Ectodermal cell (in vitro differentiated cells): ENCODE measurements at regions not wholly inside any gene's neighbourhood (a gene's known extent, or its start where the extent isn't known, plus 50 kb on each side); places are given as distances from the start of the nearest gene placed in this dataset.

Experiments
- H3K27ac ChIP-seq: 2 replicates; pipeline ENCODE4 v1.7.0; 2013; ENCODE audit warnings: mild to moderate bottlenecking, low read depth, low read length; ENCODE audit not compliant: insufficient read depth, poor library complexity, severe bottlenecking
- H3K27me3 ChIP-seq: 2 replicates; pipeline ENCODE4 v1.7.0; 2013; ENCODE audit warnings: mild to moderate bottlenecking, low read length; ENCODE audit not compliant: insufficient read depth, control insufficient read depth, poor library complexity, severe bottlenecking
- H3K36me3 ChIP-seq: one replicate; pipeline ENCODE4 v1.7.0; 2013; ENCODE audit warnings: low read length; ENCODE audit not compliant: control insufficient read depth, insufficient read depth
- H3K4me1 ChIP-seq: one replicate; pipeline ENCODE4 v1.7.0; 2013; ENCODE audit warnings: low read length; ENCODE audit not compliant: control insufficient read depth, insufficient read depth
- H3K4me3 ChIP-seq: 2 replicates; pipeline ENCODE4 v1.7.0; 2013; ENCODE audit warnings: low read depth, low read length, control low read depth; ENCODE audit not compliant: insufficient read depth
- H3K9me3 ChIP-seq: 2 replicates; pipeline ENCODE4 v1.7.0; 2013; ENCODE audit warnings: mild to moderate bottlenecking, low read length, moderate library complexity; ENCODE audit not compliant: control insufficient read depth
- WGBS, 2 experiments: methylation state at CpG; one replicate each; pipeline ENCODE4 v1.1.7; 2013; ENCODE audit warnings: missing lambda C conversion rate in 2 of 2; 5-methylcytosine and 5-hydroxymethylcytosine counted together

DNA sequence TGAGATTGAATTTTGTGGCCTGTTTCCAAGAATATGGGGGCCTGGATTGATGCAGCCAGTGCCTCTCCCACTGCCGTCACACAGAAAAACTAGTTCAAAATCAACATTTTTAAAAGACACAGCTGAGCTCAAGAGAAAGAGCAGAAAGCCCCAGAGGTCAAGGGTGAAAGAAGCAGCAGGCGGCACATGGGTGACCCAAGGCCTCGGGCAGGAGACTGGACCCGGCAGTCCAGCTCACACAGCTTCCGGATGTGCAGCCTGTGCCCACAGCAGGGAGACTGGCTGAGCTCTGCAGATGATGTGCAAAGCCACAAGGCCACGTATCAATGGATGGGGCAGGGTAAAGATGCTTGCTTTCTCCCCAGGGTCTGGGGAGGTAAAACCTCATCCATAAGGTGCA lies 50.4 kb upstream of the RNF32 start:
- peaks cover 3% of the 10 kb centered on the region for H3K9me3 ChIP-seq
- H3K27ac ChIP-seq = no peak overlapping the region
- 88 to 90% methylated on average over 6 of the region's 6 CpGs for WGBS, 2 experiments
- H3K36me3 ChIP-seq = no peaks in the 10 kb centered on the region
- H3K4me3 ChIP-seq = no peak overlapping the region
- no peaks in the 10 kb centered on the region for H3K27me3 ChIP-seq
- no peaks in the 10 kb centered on the region for H3K4me1 ChIP-seq

- 81 to 86% methylated on average over 2 of the region's 2 CpGs for WGBS, 2 experiments
- no peaks in the 10 kb centered on the region for H3K36me3 ChIP-seq
These were observed 50.8 kb upstream of the RNF32 start for GRCh38 chr7:156589808-156590207.

GRCh38 chr7:156585926-156586325 lies 54.6 kb upstream of the RNF32 start:
- Histone ChIP-seq H3K4me1 (no peaks in the 10 kb centered on the region), H3K27me3 (no peaks in the 10 kb centered on the region), H3K36me3 (no peaks in the 10 kb centered on the region), H3K4me3 (no peak overlapping the region), H3K27ac (no peak overlapping the region), H3K9me3 (no peaks in the 10 kb centered on the region)
- 59 to 85% methylated on average over 1 of the region's 1 CpG for WGBS, 2 experiments

More at GRCh38 chr7:156589808-156590207, 50.8 kb upstream of the RNF32 start:
- no peak overlapping the region for H3K4me3 ChIP-seq
- no peak overlapping the region for H3K27ac ChIP-seq
- H3K27me3 ChIP-seq = no peaks in the 10 kb centered on the region
- peaks cover 3% of the 10 kb centered on the region for H3K9me3 ChIP-seq
- no peaks in the 10 kb centered on the region for H3K4me1 ChIP-seq

- Histone ChIP-seq H3K9me3 (no peaks in the 10 kb centered on the region), H3K4me1 (no peaks in the 10 kb centered on the region), H3K36me3 (no peaks in the 10 kb centered on the region), H3K4me3 (no peak overlapping the region), H3K27me3 (no peaks in the 10 kb centered on the region), H3K27ac (peak overlapping the region; percentile 3)
- WGBS, 2 experiments = 1 to 4% methylated on average over 4 to 6 of the region's 6 CpGs
These were observed 55.4 kb upstream of the RNF32 start for GRCh38 chr7:156585025-156585648.

DNA sequence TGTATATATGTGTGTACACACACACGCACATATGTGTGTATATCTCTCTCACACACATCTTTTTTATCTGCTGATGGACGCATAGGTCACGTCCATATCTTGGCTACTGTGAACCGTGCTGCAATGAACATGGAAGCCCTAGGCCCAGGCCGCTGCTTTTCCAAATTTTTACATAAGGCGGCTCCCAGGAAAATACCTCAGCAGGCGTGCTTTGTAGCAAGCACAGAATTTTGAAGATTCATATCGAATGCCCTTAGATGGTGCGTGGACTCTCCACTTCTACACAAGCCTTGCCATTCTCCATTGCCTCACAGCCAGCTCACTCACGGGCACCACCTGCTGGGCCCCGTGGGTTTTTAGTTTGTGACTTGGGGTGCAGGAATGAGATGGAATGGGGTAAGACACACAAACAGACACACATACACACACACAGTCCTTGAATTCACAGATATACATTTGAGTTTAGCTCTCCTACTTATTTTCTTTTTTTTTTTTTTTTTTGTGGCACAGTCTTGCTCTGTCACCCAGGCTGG lies 57.9 kb upstream of the RNF32 start:
- Histone ChIP-seq H3K27ac (no peak overlapping the region), H3K9me3 (no peaks in the 10 kb centered on the region), H3K4me3 (no peak overlapping the region), H3K4me1 (peaks cover 6% of the 10 kb centered on the region), H3K36me3 (no peaks in the 10 kb centered on the region), H3K27me3 (no peaks in the 10 kb centered on the region)
- 95 to 96% methylated on average over 10 to 11 of the region's 11 CpGs for WGBS, 2 experiments

GRCh38 chr7:156580036-156580435 lies 60.5 kb upstream of the RNF32 start:
- 89% methylated on average over 8 of the region's 8 CpGs for WGBS, 2 experiments
- Histone ChIP-seq H3K9me3 (no peaks in the 10 kb centered on the region), H3K27me3 (no peaks in the 10 kb centered on the region), H3K4me1 (peaks cover 6% of the 10 kb centered on the region), H3K36me3 (no peaks in the 10 kb centered on the region), H3K4me3 (no peak overlapping the region), H3K27ac (no peak overlapping the region)

DNA sequence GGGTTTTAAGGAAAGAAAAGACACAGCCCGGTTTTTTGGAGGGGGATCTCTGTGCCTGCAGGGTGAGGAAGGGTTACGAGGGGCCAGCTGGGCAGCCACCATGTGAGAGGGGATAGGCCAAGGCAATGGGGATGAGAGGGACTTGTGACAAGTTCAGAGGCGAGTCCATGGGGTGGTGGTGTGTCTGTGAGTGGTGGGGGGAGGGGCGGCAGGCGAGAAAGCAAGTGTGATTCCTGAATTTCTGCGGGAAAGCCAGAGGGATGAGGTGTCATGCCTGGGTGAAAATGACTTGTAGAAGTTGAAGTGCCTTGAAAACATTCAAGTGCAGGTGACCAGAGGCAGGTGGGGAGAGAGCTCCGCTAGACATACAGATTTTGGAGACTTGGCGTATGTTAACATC lies 61.0 kb upstream of the RNF32 start:
- Histone ChIP-seq H3K9me3 (no peaks in the 10 kb centered on the region), H3K27me3 (no peaks in the 10 kb centered on the region), H3K4me3 (no peak overlapping the region), H3K4me1 (peaks cover 6% of the 10 kb centered on the region), H3K27ac (no peak overlapping the region), H3K36me3 (no peaks in the 10 kb centered on the region)
- 75 to 77% methylated on average over 8 of the region's 8 CpGs for WGBS, 2 experiments

GRCh38 chr7:156578978-156579430 lies 61.6 kb upstream of the RNF32 start:
- no peaks in the 10 kb centered on the region for H3K9me3 ChIP-seq
- H3K4me3 ChIP-seq = no peak overlapping the region
- WGBS, 2 experiments = 41 to 45% methylated on average over 7 to 8 of the region's 8 CpGs

GRCh38 chr7:156578578-156578940 lies 62.0 kb upstream of the RNF32 start:
- WGBS, 2 experiments = 88 to 91% methylated on average over 23 of the region's 23 CpGs
- Histone ChIP-seq H3K36me3 (no peaks in the 10 kb centered on the region), H3K27ac (no peak overlapping the region), H3K4me1 (peaks cover 6% of the 10 kb centered on the region), H3K4me3 (no peak overlapping the region), H3K27me3 (no peaks in the 10 kb centered on the region), H3K9me3 (no peaks in the 10 kb centered on the region)

More at GRCh38 chr7:156578978-156579430, 61.6 kb upstream of the RNF32 start:
- no peaks in the 10 kb centered on the region for H3K36me3 ChIP-seq
- no peak overlapping the region for H3K27ac ChIP-seq
- H3K4me1 ChIP-seq = peaks cover 6% of the 10 kb centered on the region
- H3K27me3 ChIP-seq = no peaks in the 10 kb centered on the region

GRCh38 chr7:156577645-156578577 lies 62.7 kb upstream of the RNF32 start:
- WGBS, 2 experiments = 91 to 92% methylated on average over 15 of the region's 15 CpGs
- Histone ChIP-seq H3K4me3 (no peak overlapping the region), H3K27me3 (no peaks in the 10 kb centered on the region), H3K9me3 (no peaks in the 10 kb centered on the region), H3K27ac (no peak overlapping the region), H3K4me1 (peaks cover 6% of the 10 kb centered on the region), H3K36me3 (no peaks in the 10 kb centered on the region)
